Liver (tissue), 8 donors: ENCODE measurements at regions not wholly inside any gene's neighbourhood (a gene's known extent, or its start where the extent isn't known, plus 50 kb on each side); places are given as distances from the start of the nearest gene placed in this dataset.

Experiments
- DNase-seq: peaks from one replicate; pipeline ENCODE4 v3.0.0-alpha.2; 2017; ENCODE audit warnings: low spot score
- H3K27ac ChIP-seq, 2 donors: one replicate each; pipeline ENCODE4 v1.7.0; 2013; ENCODE audit warnings: inconsistent platforms in 2 of 2, low read length in 2 of 2, control low read depth in 1 of 2, low read depth in 1 of 2, mild to moderate bottlenecking in 1 of 2
- H3K27me3 ChIP-seq, 4 donors: one replicate each; pipeline versions ENCODE4 v1.6.1 to v1.7.0; 2013; ENCODE audit warnings: low read length in 3 of 4, inconsistent platforms in 1 of 4, mild to moderate bottlenecking in 1 of 4, moderate library complexity in 1 of 4; ENCODE audit not compliant: control insufficient read depth in 4 of 4, insufficient read depth in 4 of 4
- H3K36me3 ChIP-seq, 4 donors: one replicate each; pipeline versions ENCODE4 v1.6.1 to v1.7.0; 2013; ENCODE audit warnings: low read length in 3 of 4, mild to moderate bottlenecking in 3 of 4, low read depth in 1 of 4, moderate library complexity in 1 of 4; ENCODE audit not compliant: control insufficient read depth in 4 of 4, insufficient read depth in 3 of 4
- H3K4me1 ChIP-seq, 4 donors: one replicate each; pipeline versions ENCODE4 v1.6.1 to v1.7.0; 2013; ENCODE audit warnings: low read length in 3 of 4, mild to moderate bottlenecking in 3 of 4, moderate library complexity in 1 of 4; ENCODE audit not compliant: control insufficient read depth in 4 of 4, insufficient read depth in 4 of 4
- H3K4me3 ChIP-seq, 3 donors: one replicate each; pipeline versions ENCODE4 v1.6.1 to v1.7.0; 2013; ENCODE audit warnings: low read length in 3 of 3, control low read depth in 1 of 3, low read depth in 1 of 3, mild to moderate bottlenecking in 1 of 3
- H3K9ac ChIP-seq, 2 donors: one replicate each; pipeline ENCODE4 v1.7.0; 2013; ENCODE audit warnings: low read length in 2 of 2, mild to moderate bottlenecking in 2 of 2, moderate library complexity in 2 of 2, control low read depth in 1 of 2, low read depth in 1 of 2
- H3K9me3 ChIP-seq, 4 donors: one replicate each; pipeline versions ENCODE4 v1.6.1 to v1.7.0; 2013; ENCODE audit warnings: low read length in 3 of 4; ENCODE audit not compliant: control insufficient read depth in 4 of 4
- FOXA1 ChIP-seq: IDR thresholded peaks from 2 replicates; pipeline ENCODE4 v1.6.1; 2016; ENCODE audit warnings: antibody characterized with exemption
- FOXA2 ChIP-seq: IDR thresholded peaks from 2 replicates; pipeline ENCODE4 v1.6.1; 2016; ENCODE audit warnings: antibody characterized with exemption
- HNF4A ChIP-seq, 2 donors: conservative IDR thresholded peaks; 2 replicates each; pipeline ENCODE4 v1.6.1; 2016; ENCODE audit warnings: antibody characterized with exemption in 2 of 2, mild to moderate bottlenecking in 2 of 2
- HNF4G ChIP-seq: IDR thresholded peaks from 2 replicates; pipeline ENCODE4 v1.6.1; 2016; ENCODE audit warnings: antibody characterized with exemption
- JUND ChIP-seq, 2 donors: IDR thresholded peaks; 2 replicates each; pipeline ENCODE4 v1.6.1; 2016; ENCODE audit warnings: antibody characterized with exemption in 2 of 2
- NR2F2 ChIP-seq: IDR thresholded peaks from 2 replicates; pipeline ENCODE4 v1.6.1; 2016; ENCODE audit warnings: antibody characterized with exemption
- RAD21 ChIP-seq, 2 donors: IDR thresholded peaks; 2 replicates each; pipeline ENCODE4 v1.6.1; 2016; ENCODE audit warnings: antibody characterized with exemption in 2 of 2, mild to moderate bottlenecking in 2 of 2
- RXRA ChIP-seq, 2 donors: IDR thresholded peaks; 2 replicates each; pipeline ENCODE4 v1.6.1; 2017 to 2018; ENCODE audit warnings: antibody characterized with exemption in 2 of 2, mild to moderate bottlenecking in 1 of 2
- TAF1 ChIP-seq: conservative IDR thresholded peaks from 2 replicates; pipeline ENCODE4 v1.6.1; 2016; ENCODE audit warnings: antibody characterized with exemption, mild to moderate bottlenecking
- WGBS: extraction: QIAGEN DNeasy Blood & Tissue Kit; methylation state at CpG from one replicate; pipeline ENCODE4 v1.1.7; 2013; 5-methylcytosine and 5-hydroxymethylcytosine counted together
- TF ChIP-seq, protein P1 (sequence below): IDR thresholded peaks from 2 replicates; pipeline ENCODE4 v1.6.1; 2016; ENCODE audit warnings: antibody characterized with exemption
- TF ChIP-seq, protein P2 (sequence below): IDR thresholded peaks from 2 replicates; pipeline ENCODE4 v1.6.1; 2016; ENCODE audit warnings: antibody characterized with exemption
- TF ChIP-seq, protein P3 (sequence below): fragments of 150-350 bp; IDR thresholded peaks from 2 replicates; pipeline ENCODE4 v1.5.1; 2017; ENCODE audit warnings: improper control_type of control experiment, low read depth, low read length; ENCODE audit not compliant: missing input control
- TF ChIP-seq, protein P4 (sequence below): IDR thresholded peaks from 2 replicates; pipeline ENCODE4 v1.6.1; 2016; ENCODE audit warnings: antibody characterized with exemption, mild to moderate bottlenecking
- donor health status: healthy.
- donor health status: healthy.
- donor health status: healthy.
- donor health status: healthy.
- donor health status: healthy.

DNA sequence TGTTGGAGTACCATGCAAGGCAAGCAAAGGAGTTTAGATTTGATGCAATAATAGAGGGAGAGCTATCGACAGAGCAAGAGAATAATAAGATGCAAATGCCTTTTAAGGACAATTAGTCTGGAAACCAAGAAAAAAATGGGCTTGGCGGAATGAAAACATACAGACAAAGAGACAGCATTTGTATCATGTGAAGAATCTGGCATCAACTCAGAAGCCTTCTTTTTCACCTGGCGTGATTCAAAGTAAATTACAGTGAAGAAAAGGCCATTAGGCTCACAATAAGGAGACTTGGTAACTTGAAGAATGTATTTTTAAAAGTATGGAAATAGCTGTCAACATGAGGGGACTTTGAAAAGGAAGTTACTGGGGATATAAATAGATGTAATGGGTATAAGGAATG is 521.2 kb upstream of the GOLIM4 start:
- WGBS, result 82% methylated on average over 3 of the region's 3 CpGs
- Histone ChIP-seq H3K36me3 (no peaks in the 10 kb centered on the region), H3K27me3 (peaks cover 0 to 3% (median 0%) of the 10 kb centered on the region in 4 donors), H3K4me3 (no peak overlapping the region), H3K4me1 (no peaks in the 10 kb centered on the region), H3K9me3 (no peaks in the 10 kb centered on the region), H3K9ac (no peak overlapping the region), H3K27ac (no peak overlapping the region)
- DNase-seq, result no peak
- no peak for TF ChIP-seq TAF1
- no peak for TF ChIP-seq RXRA (IDR thresholded peaks at IDR 0.05)
- TF ChIP-seq FOXA2, result no peak
- TF ChIP-seq, protein P1, sequence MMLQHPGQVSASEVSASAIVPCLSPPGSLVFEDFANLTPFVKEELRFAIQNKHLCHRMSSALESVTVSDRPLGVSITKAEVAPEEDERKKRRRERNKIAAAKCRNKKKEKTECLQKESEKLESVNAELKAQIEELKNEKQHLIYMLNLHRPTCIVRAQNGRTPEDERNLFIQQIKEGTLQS, result no peak
- no peak for TF ChIP-seq HNF4G

DNA sequence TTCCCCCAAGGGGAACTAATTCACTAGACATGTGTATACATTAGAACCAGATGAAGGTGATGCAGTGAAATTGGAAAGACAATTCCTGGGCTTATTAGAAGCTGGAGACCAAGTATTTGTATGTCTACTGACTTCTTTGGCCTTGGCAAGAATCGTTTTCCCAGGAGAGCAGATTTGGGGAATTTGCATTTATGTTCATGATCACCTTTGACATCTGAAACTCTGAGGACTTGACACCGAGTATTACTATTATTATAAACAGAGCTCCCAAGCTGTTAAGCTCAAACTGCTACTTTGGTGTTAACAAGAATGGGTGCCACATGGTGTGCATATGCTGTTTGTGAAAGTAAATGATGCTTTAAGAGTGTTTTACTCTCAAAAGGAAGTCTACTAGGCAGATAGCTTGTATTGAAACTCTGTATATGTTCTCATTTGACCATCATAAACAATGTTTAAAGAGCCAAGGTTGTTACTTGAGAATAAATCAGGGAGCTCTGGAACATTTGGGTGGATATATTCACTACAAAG is 519.8 kb upstream of the GOLIM4 start:
- no peak for DNase-seq
- Histone ChIP-seq H3K27ac (no peak overlapping the region), H3K9me3 (no peaks in the 10 kb centered on the region), H3K4me3 (no peak overlapping the region), H3K36me3 (no peaks in the 10 kb centered on the region), H3K27me3 (peaks cover 0 to 3% (median 0%) of the 10 kb centered on the region in 4 donors), H3K4me1 (no peaks in the 10 kb centered on the region), H3K9ac (no peak overlapping the region)
- WGBS, result 59% methylated on average over 2 of the region's 2 CpGs
- TF ChIP-seq HNF4A (conservative IDR thresholded peaks at IDR 0.05), result no peak
- TF ChIP-seq TAF1, result no peak

DNA sequence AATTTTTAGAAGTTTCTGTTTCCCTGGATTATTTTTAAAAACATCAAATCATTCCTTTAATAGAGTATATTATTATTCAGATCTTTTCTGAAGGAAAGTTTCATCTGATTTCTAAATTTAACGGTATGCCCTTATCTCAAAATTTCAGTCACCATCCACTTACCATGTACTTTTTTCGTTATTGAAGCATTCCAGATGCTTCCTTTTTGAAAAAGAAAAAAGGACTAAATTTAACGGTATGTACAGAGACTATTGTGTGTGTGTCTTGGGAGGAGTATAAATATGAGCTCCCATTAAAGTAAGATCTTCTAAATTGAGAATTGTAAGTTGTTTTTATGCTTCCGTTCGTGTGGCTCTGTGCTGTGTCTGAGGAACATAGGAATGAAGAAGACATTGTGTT is 517.4 kb upstream of the GOLIM4 start:
- Histone ChIP-seq H3K27ac (no peak overlapping the region), H3K4me1 (no peaks in the 10 kb centered on the region), H3K36me3 (no peaks in the 10 kb centered on the region), H3K9me3 (no peaks in the 10 kb centered on the region), H3K4me3 (no peak overlapping the region), H3K27me3 (peaks cover 0 to 3% (median 0%) of the 10 kb centered on the region in 4 donors), H3K9ac (no peak overlapping the region)
- no peak for TF ChIP-seq RAD21 (IDR thresholded peaks at IDR 0.05)
- no peak for TF ChIP-seq HNF4A (conservative IDR thresholded peaks at IDR 0.05)
- TF ChIP-seq HNF4G, result no peak
- TF ChIP-seq NR2F2, result no peak
- TF ChIP-seq TAF1, result no peak
- no peak for TF ChIP-seq FOXA1
- TF ChIP-seq, protein P2, sequence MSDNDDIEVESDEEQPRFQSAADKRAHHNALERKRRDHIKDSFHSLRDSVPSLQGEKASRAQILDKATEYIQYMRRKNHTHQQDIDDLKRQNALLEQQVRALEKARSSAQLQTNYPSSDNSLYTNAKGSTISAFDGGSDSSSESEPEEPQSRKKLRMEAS, result no peak
- TF ChIP-seq, protein P3, sequence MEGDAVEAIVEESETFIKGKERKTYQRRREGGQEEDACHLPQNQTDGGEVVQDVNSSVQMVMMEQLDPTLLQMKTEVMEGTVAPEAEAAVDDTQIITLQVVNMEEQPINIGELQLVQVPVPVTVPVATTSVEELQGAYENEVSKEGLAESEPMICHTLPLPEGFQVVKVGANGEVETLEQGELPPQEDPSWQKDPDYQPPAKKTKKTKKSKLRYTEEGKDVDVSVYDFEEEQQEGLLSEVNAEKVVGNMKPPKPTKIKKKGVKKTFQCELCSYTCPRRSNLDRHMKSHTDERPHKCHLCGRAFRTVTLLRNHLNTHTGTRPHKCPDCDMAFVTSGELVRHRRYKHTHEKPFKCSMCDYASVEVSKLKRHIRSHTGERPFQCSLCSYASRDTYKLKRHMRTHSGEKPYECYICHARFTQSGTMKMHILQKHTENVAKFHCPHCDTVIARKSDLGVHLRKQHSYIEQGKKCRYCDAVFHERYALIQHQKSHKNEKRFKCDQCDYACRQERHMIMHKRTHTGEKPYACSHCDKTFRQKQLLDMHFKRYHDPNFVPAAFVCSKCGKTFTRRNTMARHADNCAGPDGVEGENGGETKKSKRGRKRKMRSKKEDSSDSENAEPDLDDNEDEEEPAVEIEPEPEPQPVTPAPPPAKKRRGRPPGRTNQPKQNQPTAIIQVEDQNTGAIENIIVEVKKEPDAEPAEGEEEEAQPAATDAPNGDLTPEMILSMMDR, result no peak
- TF ChIP-seq JUND (IDR thresholded peaks at IDR 0.05), result no peak
- TF ChIP-seq, protein P4, sequence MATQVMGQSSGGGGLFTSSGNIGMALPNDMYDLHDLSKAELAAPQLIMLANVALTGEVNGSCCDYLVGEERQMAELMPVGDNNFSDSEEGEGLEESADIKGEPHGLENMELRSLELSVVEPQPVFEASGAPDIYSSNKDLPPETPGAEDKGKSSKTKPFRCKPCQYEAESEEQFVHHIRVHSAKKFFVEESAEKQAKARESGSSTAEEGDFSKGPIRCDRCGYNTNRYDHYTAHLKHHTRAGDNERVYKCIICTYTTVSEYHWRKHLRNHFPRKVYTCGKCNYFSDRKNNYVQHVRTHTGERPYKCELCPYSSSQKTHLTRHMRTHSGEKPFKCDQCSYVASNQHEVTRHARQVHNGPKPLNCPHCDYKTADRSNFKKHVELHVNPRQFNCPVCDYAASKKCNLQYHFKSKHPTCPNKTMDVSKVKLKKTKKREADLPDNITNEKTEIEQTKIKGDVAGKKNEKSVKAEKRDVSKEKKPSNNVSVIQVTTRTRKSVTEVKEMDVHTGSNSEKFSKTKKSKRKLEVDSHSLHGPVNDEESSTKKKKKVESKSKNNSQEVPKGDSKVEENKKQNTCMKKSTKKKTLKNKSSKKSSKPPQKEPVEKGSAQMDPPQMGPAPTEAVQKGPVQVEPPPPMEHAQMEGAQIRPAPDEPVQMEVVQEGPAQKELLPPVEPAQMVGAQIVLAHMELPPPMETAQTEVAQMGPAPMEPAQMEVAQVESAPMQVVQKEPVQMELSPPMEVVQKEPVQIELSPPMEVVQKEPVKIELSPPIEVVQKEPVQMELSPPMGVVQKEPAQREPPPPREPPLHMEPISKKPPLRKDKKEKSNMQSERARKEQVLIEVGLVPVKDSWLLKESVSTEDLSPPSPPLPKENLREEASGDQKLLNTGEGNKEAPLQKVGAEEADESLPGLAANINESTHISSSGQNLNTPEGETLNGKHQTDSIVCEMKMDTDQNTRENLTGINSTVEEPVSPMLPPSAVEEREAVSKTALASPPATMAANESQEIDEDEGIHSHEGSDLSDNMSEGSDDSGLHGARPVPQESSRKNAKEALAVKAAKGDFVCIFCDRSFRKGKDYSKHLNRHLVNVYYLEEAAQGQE, result no peak
- TF ChIP-seq, protein P1, result no peak
- DNase-seq, result no peak
- WGBS, result 67% methylated on average over 5 of the region's 5 CpGs
